H9 (cell line): ENCODE measurements at regions not wholly inside any gene's neighbourhood (a gene's known extent, or its start where the extent isn't known, plus 50 kb on each side); places are given as distances from the start of the nearest gene placed in this dataset.

Source experiments
- DNase-seq: peaks from one replicate; pipeline ENCODE4 v3.0.0-alpha.2; 2017
- H2AFZ ChIP-seq: one replicate; pipeline ENCODE4 v1.6.1; 2013; ENCODE audit warnings: mild to moderate bottlenecking, low read length, control low read depth, moderate library complexity
- H2AK5ac ChIP-seq: 2 replicates; pipeline ENCODE4 v1.6.1; 2013; ENCODE audit warnings: low read length, control low read depth, mixed read lengths; ENCODE audit not compliant: insufficient read length
- H2BK120ac ChIP-seq: one replicate; pipeline ENCODE4 v1.6.1; 2013; ENCODE audit warnings: low read depth, mild to moderate bottlenecking, low read length, control low read depth, inconsistent platforms; ENCODE audit not compliant: poor library complexity, severe bottlenecking
- H2BK12ac ChIP-seq: 2 replicates; pipeline ENCODE4 v1.6.1; 2013; ENCODE audit warnings: low read length, control low read depth, mixed read lengths, low read depth; ENCODE audit not compliant: insufficient read length
- H2BK15ac ChIP-seq: 2 replicates; pipeline ENCODE4 v1.6.1; 2013; ENCODE audit warnings: low read depth, low read length, control low read depth
- H2BK20ac ChIP-seq: one replicate; pipeline ENCODE4 v1.6.1; 2013; ENCODE audit warnings: low read depth, mild to moderate bottlenecking, low read length, control low read depth, inconsistent platforms; ENCODE audit not compliant: poor library complexity, severe bottlenecking
- H2BK5ac ChIP-seq: 2 replicates; pipeline ENCODE4 v1.6.1; 2013; ENCODE audit warnings: low read length, control low read depth, mixed read lengths; ENCODE audit not compliant: insufficient read length
- H3K14ac ChIP-seq: 2 replicates; pipeline ENCODE4 v1.6.1; 2013; ENCODE audit warnings: low read length, control low read depth; ENCODE audit not compliant: insufficient read depth
- H3K18ac ChIP-seq: 2 replicates; pipeline ENCODE4 v1.6.1; 2013; ENCODE audit warnings: low read depth, mild to moderate bottlenecking, mixed read lengths, low read length, control low read depth; ENCODE audit not compliant: insufficient read length
- H3K23ac ChIP-seq: 2 replicates; pipeline ENCODE4 v1.6.1; 2013; ENCODE audit warnings: low read length, control low read depth, mixed read lengths, low read depth; ENCODE audit not compliant: insufficient read length
- H3K23me2 ChIP-seq: 2 replicates; pipeline ENCODE4 v1.6.1; 2013; ENCODE audit warnings: low read depth, mild to moderate bottlenecking, mixed read lengths, low read length, control low read depth; ENCODE audit not compliant: insufficient read length, poor library complexity, severe bottlenecking
- H3K27ac ChIP-seq: 2 replicates; pipeline ENCODE4 v1.5.1; 2013; ENCODE audit warnings: low read length, control low read depth, mixed read lengths, low read depth; ENCODE audit not compliant: insufficient read length
- H3K27me3 ChIP-seq: 2 replicates; pipeline ENCODE4 v1.6.1; 2013; ENCODE audit warnings: low read length, control low read depth, inconsistent platforms; ENCODE audit not compliant: insufficient read depth
- H3K4ac ChIP-seq: 2 replicates; pipeline ENCODE4 v1.6.1; 2013; ENCODE audit warnings: low read depth, mild to moderate bottlenecking, control low read depth, inconsistent platforms, low read length, moderate library complexity
- H3K4me1 ChIP-seq: 2 replicates; pipeline ENCODE4 v1.6.1; 2013; ENCODE audit warnings: low read length, control low read depth, inconsistent platforms; ENCODE audit not compliant: insufficient read depth
- H3K4me2 ChIP-seq: 2 replicates; pipeline ENCODE4 v1.6.1; 2013; ENCODE audit warnings: low read length, control low read depth, mixed read lengths; ENCODE audit not compliant: insufficient read length, insufficient read depth
- H3K56ac ChIP-seq: 2 replicates; pipeline ENCODE4 v1.6.1; 2013; ENCODE audit warnings: low read depth, mild to moderate bottlenecking, mixed read lengths, low read length, control low read depth; ENCODE audit not compliant: insufficient read length
- H3K79me1 ChIP-seq: 2 replicates; pipeline ENCODE4 v1.6.1; 2013; ENCODE audit warnings: low read depth, mild to moderate bottlenecking, moderate library complexity, low read length, control low read depth, inconsistent platforms; ENCODE audit not compliant: insufficient read depth, poor library complexity, severe bottlenecking
- H3K79me2 ChIP-seq: 2 replicates; pipeline ENCODE4 v1.6.1; 2013; ENCODE audit warnings: low read length, control low read depth, inconsistent platforms; ENCODE audit not compliant: insufficient read depth
- H3K9ac ChIP-seq: 2 replicates; pipeline ENCODE4 v1.6.1; 2013; ENCODE audit warnings: low read length, control low read depth, mixed read lengths; ENCODE audit not compliant: insufficient read length; ENCODE audit errors: extremely low read depth
- H3K9me3 ChIP-seq: one replicate; pipeline ENCODE4 v1.6.1; 2013; ENCODE audit warnings: low read depth, low read length, inconsistent platforms; ENCODE audit not compliant: control insufficient read depth
- H3T11ph ChIP-seq: one replicate; pipeline ENCODE4 v1.6.1; 2013; ENCODE audit warnings: mild to moderate bottlenecking, low read length, control low read depth, inconsistent platforms
- H4K20me1 ChIP-seq: one replicate; pipeline ENCODE4 v1.6.1; 2013; ENCODE audit not compliant: control insufficient read depth, insufficient read length, insufficient read depth
- H4K5ac ChIP-seq: 2 replicates; pipeline ENCODE4 v1.6.1; 2013; ENCODE audit warnings: low read depth, mild to moderate bottlenecking, mixed read lengths, low read length, control low read depth; ENCODE audit not compliant: insufficient read length
- H4K8ac ChIP-seq: replicated peaks from 2 replicates; pipeline ENCODE4 v1.6.1; 2013; ENCODE audit warnings: low read length, control low read depth, mixed read lengths, low read depth; ENCODE audit not compliant: insufficient read length
- H4K91ac ChIP-seq: 2 replicates; pipeline ENCODE4 v1.6.1; 2013; ENCODE audit warnings: low read depth, mild to moderate bottlenecking, moderate library complexity, mixed read lengths, low read length, control low read depth; ENCODE audit not compliant: insufficient read length
- H3K27ac Mint-ChIP-seq, 3 experiments: 2 replicates in 2 of 3; 3 replicates in 1 of 3; pipeline ENCODE4 v1.8.0; 2020 to 2021; ENCODE audit warnings: mixed read lengths in 3 of 3, mild to moderate bottlenecking in 1 of 3, moderate library complexity in 1 of 3
- H3K27me3 Mint-ChIP-seq: 2 replicates; pipeline ENCODE4 v1.8.0; 2021; ENCODE audit warnings: low read depth, mild to moderate bottlenecking, moderate library complexity, mixed read lengths
- H3K36me3 Mint-ChIP-seq, 3 experiments: 2 replicates in 2 of 3; 3 replicates in 1 of 3; pipeline ENCODE4 v1.8.0; 2020 to 2021; ENCODE audit warnings: low read depth in 3 of 3, mixed read lengths in 3 of 3; ENCODE audit not compliant: insufficient read depth in 1 of 3
- H3K4me1 Mint-ChIP-seq, 2 experiments: 2 replicates each; pipeline ENCODE4 v1.8.0; 2020; ENCODE audit warnings: mixed read lengths in 2 of 2
- H3K4me3 Mint-ChIP-seq, 2 experiments: 2 replicates in 1 of 2; 3 replicates in 1 of 2; pipeline ENCODE4 v1.8.0; 2020 to 2021; ENCODE audit warnings: mild to moderate bottlenecking in 2 of 2, mixed read lengths in 2 of 2, moderate library complexity in 1 of 2
- H3K9me3 Mint-ChIP-seq, 2 experiments: 2 replicates in 1 of 2; 3 replicates in 1 of 2; pipeline ENCODE4 v1.8.0; 2020; ENCODE audit warnings: mild to moderate bottlenecking in 2 of 2, mixed read lengths in 2 of 2, moderate library complexity in 1 of 2
- CTCF ChIP-seq: fragments of 200-600 bp; sonication (generic); conservative IDR thresholded peaks from 3 replicates; pipeline ENCODE4 v1.8.0; 2021; ENCODE audit warnings: antibody characterized with exemption, mild to moderate bottlenecking
- WGBS: extraction: QIAGEN DNeasy Blood & Tissue Kit; methylation state at CpG from one replicate; pipeline ENCODE4 v1.1.7; 2013; ENCODE audit warnings: missing lambda C conversion rate, low lambda C conversion rate, mixed read lengths; ENCODE audit not compliant: insufficient read length; ENCODE audit errors: extremely low coverage; 5-methylcytosine and 5-hydroxymethylcytosine counted together

- H2BK20ac ChIP-seq: no peak overlapping the region
- no peak overlapping the region for H4K91ac ChIP-seq
- DNase-seq: no peak
- no peak overlapping the region for H3T11ph ChIP-seq
- H3K4me2 ChIP-seq: no peak overlapping the region
- H2BK120ac ChIP-seq: no peak overlapping the region
- no peaks in the 10 kb centered on the region for H3K79me1 ChIP-seq
- no peak overlapping the region for H4K5ac ChIP-seq
- H3K23me2 ChIP-seq: no peaks in the 10 kb centered on the region
- no peaks in the 10 kb centered on the region for H3K4me1 ChIP-seq
- Mint-ChIP-seq H3K4me1 (no peaks in the 10 kb centered on the region), H3K27ac (no peak overlapping the region), H3K4me3 (no peak overlapping the region), H3K9me3 (no peaks in the 10 kb centered on the region), H3K27me3 (no peaks in the 10 kb centered on the region), H3K36me3 (no peaks in the 10 kb centered on the region)
- no peaks in the 10 kb centered on the region for H4K20me1 ChIP-seq
- no peak overlapping the region for H4K8ac ChIP-seq
- H3K23ac ChIP-seq: no peak overlapping the region
- H2BK12ac ChIP-seq: no peak overlapping the region
- H2BK5ac ChIP-seq: no peak overlapping the region
- H3K14ac ChIP-seq: no peak overlapping the region
- no peak overlapping the region for H3K56ac ChIP-seq
- H3K79me2 ChIP-seq: no peaks in the 10 kb centered on the region
- H2AFZ ChIP-seq: no peak overlapping the region
- no peak overlapping the region for H3K27ac ChIP-seq
- H3K9ac ChIP-seq: no peak overlapping the region
- H3K27me3 ChIP-seq: no peaks in the 10 kb centered on the region
- H3K18ac ChIP-seq: no peak overlapping the region
- no peak overlapping the region for H2AK5ac ChIP-seq
- H3K9me3 ChIP-seq: no peaks in the 10 kb centered on the region
- H2BK15ac ChIP-seq: no peak overlapping the region
- WGBS: no CpG with 5 or more reads among the region's 5 CpGs
- TF ChIP-seq CTCF: no peak
- no peak overlapping the region for H3K4ac ChIP-seq
Observed at GRCh38 chr7:54066643-54067042, 475.5 kb upstream of the VSTM2A start.
